GM19463 (cell line): ENCODE measurements at regions not wholly inside any gene's neighbourhood (a gene's known extent, or its start where the extent isn't known, plus 50 kb on each side); places are given as distances from the start of the nearest gene placed in this dataset.

ENCODE experiments used
- ATAC-seq: cut with Tn5 transposase; IDR thresholded peaks from one replicate; pipeline ENCODE4 v1.9.1; 2021; ENCODE audit warnings: mild to moderate bottlenecking, moderate library complexity; ENCODE audit not compliant: unreplicated experiment

- ATAC-seq, result no peak
Observed at GRCh38 chr22:47376322-47376700, 613.9 kb downstream of the TBC1D22A start.

GRCh38 chr22:47375621-47376321 lies 613.3 kb downstream of the TBC1D22A start:
- ATAC-seq, result no peak

- ATAC-seq, result no peak
Observed at GRCh38 chr22:47374901-47375575, 612.6 kb downstream of the TBC1D22A start.

- ATAC-seq, result no peak
Observed at GRCh38 chr22:47374273-47374771, 611.9 kb downstream of the TBC1D22A start.

GRCh38 chr22:47373648-47374272 lies 611.3 kb downstream of the TBC1D22A start:
- ATAC-seq, result no peak

GRCh38 chr22:47372596-47373385 lies 610.3 kb downstream of the TBC1D22A start:
- ATAC-seq, result no peak

- ATAC-seq, result no peak
Observed at GRCh38 chr22:47372111-47372581, 609.7 kb downstream of the TBC1D22A start.

- no peak for ATAC-seq
Observed at GRCh38 chr22:47371263-47372090, 609.0 kb downstream of the TBC1D22A start.

- ATAC-seq, result no peak
Observed at GRCh38 chr22:47370448-47371262, 608.2 kb downstream of the TBC1D22A start.

- no peak for ATAC-seq
Observed at GRCh38 chr22:47369431-47370015, 607.1 kb downstream of the TBC1D22A start.

GRCh38 chr22:47369020-47369419 lies 606.6 kb downstream of the TBC1D22A start:
- ATAC-seq, result no peak

- no peak for ATAC-seq
Observed at GRCh38 chr22:47367993-47368945, 605.8 kb downstream of the TBC1D22A start.

GRCh38 chr22:47367107-47367690 lies 604.7 kb downstream of the TBC1D22A start:
- ATAC-seq, result no peak

- ATAC-seq, result no peak
Observed at GRCh38 chr22:47366026-47366767, 603.7 kb downstream of the TBC1D22A start.

GRCh38 chr22:47361247-47361646 lies 598.8 kb downstream of the TBC1D22A start:
- no peak for ATAC-seq

- ATAC-seq, result no peak
Observed at GRCh38 chr22:47357493-47357892, 595.0 kb downstream of the TBC1D22A start.

- ATAC-seq, result no peak
Observed at GRCh38 chr22:47357086-47357485, 594.6 kb downstream of the TBC1D22A start.
